ENCODE measurements at regions not wholly inside any gene's neighbourhood (a gene's known extent, or its start where the extent isn't known, plus 50 kb on each side); places are given as distances from the start of the nearest gene placed in this dataset.
"Not testable (repeated sequence)": the region's sequence is repeated elsewhere in the genome, so short reads cannot be mapped to it uniquely, and the experiment has no call there.

GRCh38 chr20:29427201-29428060, 1830.0 kb upstream of the DEFB115 start:
- ATAC-seq, result no peak
- H3K4me1 Mint-ChIP-seq, result no peaks in the 10 kb centered on the region
- no peak overlapping the region for H3K4me3 ChIP-seq (ENCODE audit: low read length)

GRCh38 chr20:29430531-29430930, 1826.9 kb upstream of the DEFB115 start:
- peaks cover 0 to 8% of the 10 kb centered on the region in 2 donors for H3K27me3 Mint-ChIP-seq (ENCODE audit: low read depth in 2 of 2)
- Histone ChIP-seq H3K27me3 (ENCODE audit: control insufficient read depth, insufficient read depth, low read length) (no peaks in the 10 kb centered on the region), H3K4me1 (ENCODE audit: control insufficient read depth, insufficient read depth, low read length) (no peaks in the 10 kb centered on the region), H3K9me3 (ENCODE audit: control insufficient read depth, insufficient read depth, low read length) (no peaks in the 10 kb centered on the region), H3K4me3 (ENCODE audit: low read length) (no peak overlapping the region), H3K36me3 (ENCODE audit: control insufficient read depth, insufficient read depth, low read length) (no peaks in the 10 kb centered on the region), H3K27ac (ENCODE audit: low read length) (no peak overlapping the region)
- WGBS (ENCODE audit: insufficient coverage), result 56% methylated on average over 43 of the region's 43 CpGs
- H3K9me3 Mint-ChIP-seq, result peaks cover 0 to 2% of the 10 kb centered on the region in 2 donors
- intact Hi-C loops (cut with micrococcal nuclease), result no loop called here
- no peak overlapping the region for H3K27ac Mint-ChIP-seq
- no peak for TF ChIP-seq CTCF (IDR thresholded peaks at IDR 0.05)
- H3K4me3 Mint-ChIP-seq, result no peak overlapping the region
- ATAC-seq, result no peak
- no peak for DNase-seq
- peaks cover 6% of the 10 kb centered on the region for H3K36me3 Mint-ChIP-seq
- H3K4me1 Mint-ChIP-seq, result no peaks in the 10 kb centered on the region

More at GRCh38 chr20:29427201-29428060, 1830.0 kb upstream of the DEFB115 start:
- Mint-ChIP-seq H3K4me3 (no peak overlapping the region), H3K27ac (no peak overlapping the region), H3K27me3 (ENCODE audit: low read depth in 2 of 2) (peaks cover 0 to 8% of the 10 kb centered on the region in 2 donors), H3K9me3 (peaks cover 0 to 3% of the 10 kb centered on the region in 2 donors), H3K36me3 (peaks cover 6% of the 10 kb centered on the region)
- no peak overlapping the region for H3K27ac ChIP-seq (ENCODE audit: low read length)
- no peaks in the 10 kb centered on the region for H3K4me1 ChIP-seq (ENCODE audit: control insufficient read depth, insufficient read depth, low read length)
- no peaks in the 10 kb centered on the region for H3K27me3 ChIP-seq (ENCODE audit: control insufficient read depth, insufficient read depth, low read length)
- TF ChIP-seq CTCF (IDR thresholded peaks at IDR 0.05), result no peak
- WGBS (ENCODE audit: insufficient coverage), result 50% methylated on average over 38 of the region's 38 CpGs
- H3K9me3 ChIP-seq (ENCODE audit: control insufficient read depth, insufficient read depth, low read length), result no peaks in the 10 kb centered on the region
- no peak for DNase-seq
- intact Hi-C loops (cut with micrococcal nuclease), result no loop called here
- no peaks in the 10 kb centered on the region for H3K36me3 ChIP-seq (ENCODE audit: control insufficient read depth, insufficient read depth, low read length)

GRCh38 chr20:29440721-29441120, 1816.7 kb upstream of the DEFB115 start:
- 84% methylated on average over 3 of the region's 3 CpGs for WGBS (ENCODE audit: insufficient coverage)
- H3K27ac ChIP-seq (ENCODE audit: low read length); H3K4me3 ChIP-seq (ENCODE audit: low read length); H3K36me3 ChIP-seq (ENCODE audit: control insufficient read depth, insufficient read depth, low read length); H3K27ac Mint-ChIP-seq; H3K4me1 Mint-ChIP-seq; H3K4me1 ChIP-seq (ENCODE audit: control insufficient read depth, insufficient read depth, low read length); H3K27me3 ChIP-seq (ENCODE audit: control insufficient read depth, insufficient read depth, low read length); H3K36me3 Mint-ChIP-seq; intact Hi-C loops (cut with micrococcal nuclease); H3K9me3 Mint-ChIP-seq; H3K4me3 Mint-ChIP-seq; H3K9me3 ChIP-seq (ENCODE audit: control insufficient read depth, insufficient read depth, low read length); DNase-seq; H3K27me3 Mint-ChIP-seq (ENCODE audit: low read depth in 2 of 2); ATAC-seq: not testable (repeated sequence)

- intact Hi-C loops (cut with micrococcal nuclease); H3K27ac ChIP-seq (ENCODE audit: low read length); H3K36me3 Mint-ChIP-seq; H3K27me3 ChIP-seq (ENCODE audit: control insufficient read depth, insufficient read depth, low read length); H3K27me3 Mint-ChIP-seq (ENCODE audit: low read depth in 2 of 2); H3K36me3 ChIP-seq (ENCODE audit: control insufficient read depth, insufficient read depth, low read length); H3K4me3 Mint-ChIP-seq; H3K4me3 ChIP-seq (ENCODE audit: low read length); H3K4me1 ChIP-seq (ENCODE audit: control insufficient read depth, insufficient read depth, low read length); H3K9me3 ChIP-seq (ENCODE audit: control insufficient read depth, insufficient read depth, low read length); H3K27ac Mint-ChIP-seq; H3K9me3 Mint-ChIP-seq; H3K4me1 Mint-ChIP-seq: not testable (repeated sequence)
- ATAC-seq, result peak in 1 of 3 donors; percentile 48
- TF ChIP-seq CTCF (IDR thresholded peaks at IDR 0.05), result peak; percentile 65
- DNase-seq, result peak in 1 of 2 donors; percentile 63
- WGBS (ENCODE audit: insufficient coverage), result 19% methylated on average over 6 of the region's 7 CpGs
Observed at GRCh38 chr20:29443206-29443781, 1814.2 kb upstream of the DEFB115 start.
